NCI-H345 (cell line): ENCODE measurements at regions not wholly inside any gene's neighbourhood (a gene's known extent, or its start where the extent isn't known, plus 50 kb on each side); places are given as distances from the start of the nearest gene placed in this dataset.
"Not testable (repeated sequence)": the region's sequence is repeated elsewhere in the genome, so short reads cannot be mapped to it uniquely, and the experiment has no call there.

Experiments
- DNase-seq: peaks from one replicate; lab custom pipeline; 2025; lab: John Stamatoyannopoulos, UW

GRCh38 chr20:7171911-7172310 is 404.4 kb downstream of the BMP2 start:
- DNase-seq = no peak

GRCh38 chr20:7174554-7174953 is 407.1 kb downstream of the BMP2 start:
- no peak for DNase-seq

- not testable (repeated sequence) for DNase-seq
Observed at GRCh38 chr20:7175827-7176226, 408.3 kb downstream of the BMP2 start.

GRCh38 chr20:7178004-7178403 is 410.5 kb downstream of the BMP2 start:
- no peak for DNase-seq

GRCh38 chr20:7180256-7181045 is 413.0 kb downstream of the BMP2 start:
- no peak for DNase-seq

GRCh38 chr20:7189231-7189630 is 421.7 kb downstream of the BMP2 start:
- DNase-seq = no peak

- no peak for DNase-seq
Observed at GRCh38 chr20:7193681-7194080, 426.2 kb downstream of the BMP2 start.

- DNase-seq = no peak
Observed at GRCh38 chr20:7195704-7196103, 428.2 kb downstream of the BMP2 start.

- no peak for DNase-seq
Observed at GRCh38 chr20:7196481-7196880, 429.0 kb downstream of the BMP2 start.

GRCh38 chr20:7199861-7200260 is 432.4 kb downstream of the BMP2 start:
- DNase-seq = no peak

- DNase-seq = no peak
Observed at GRCh38 chr20:7207186-7207798, 439.8 kb downstream of the BMP2 start.

- no peak for DNase-seq
Observed at GRCh38 chr20:7210910-7211309, 443.4 kb downstream of the BMP2 start.

GRCh38 chr20:7214081-7214740 is 446.7 kb downstream of the BMP2 start:
- DNase-seq = no peak

- no peak for DNase-seq
Observed at GRCh38 chr20:7217606-7218005, 450.1 kb downstream of the BMP2 start.

GRCh38 chr20:7220755-7221154 is 453.3 kb downstream of the BMP2 start:
- no peak for DNase-seq

GRCh38 chr20:7226156-7226555 is 458.7 kb downstream of the BMP2 start:
- no peak for DNase-seq

- DNase-seq = no peak
Observed at GRCh38 chr20:7231303-7231702, 463.8 kb downstream of the BMP2 start.

GRCh38 chr20:7232796-7233195 is 465.3 kb downstream of the BMP2 start:
- DNase-seq = no peak

GRCh38 chr20:7237251-7237650 is 469.8 kb downstream of the BMP2 start:
- no peak for DNase-seq

GRCh38 chr20:7240490-7240889 is 473.0 kb downstream of the BMP2 start:
- no peak for DNase-seq

- peak; percentile 80 for DNase-seq
Observed at GRCh38 chr20:7248281-7249201, 481.1 kb downstream of the BMP2 start.

GRCh38 chr20:7250337-7250736 is 482.9 kb downstream of the BMP2 start:
- DNase-seq = no peak
